ENCODE measurements at regions not wholly inside any gene's neighbourhood (a gene's known extent, or its start where the extent isn't known, plus 50 kb on each side); places are given as distances from the start of the nearest gene placed in this dataset.

- TF ChIP-seq POLR2A (IDR thresholded peaks at IDR 0.05) (no peak), CTCF (IDR thresholded peaks at IDR 0.05) (no peak)
Observed at GRCh38 chr5:88113429-88113828, 155.2 kb downstream of the TMEM161B start.

Data from body of pancreas (tissue), 4 donors.